SK-N-SH treated with all-trans-retinoic acid at 6 μM for 48 hours (cell line): ENCODE measurements at regions not wholly inside any gene's neighbourhood (a gene's known extent, or its start where the extent isn't known, plus 50 kb on each side); places are given as distances from the start of the nearest gene placed in this dataset.

Source experiments
- ARNTL ChIP-seq: fragments of 450-650 bp; formaldehyde crosslinking; IDR thresholded peaks from 2 replicates; pipeline ENCODE4 v1.5.0; 2020; ENCODE audit warnings: low read depth, mild to moderate bottlenecking, moderate library complexity, borderline replicate concordance
- CSDC2 ChIP-seq: fragments of 250-450 bp; sonication (Bioruptor Pico); IDR thresholded peaks from 2 replicates; pipeline ENCODE4 v1.5.0; 2020; ENCODE audit warnings: mild to moderate bottlenecking, moderate library complexity
- ESRRG ChIP-seq: fragments of 250-450 bp; sonication (Bioruptor Pico); IDR thresholded peaks from 2 replicates; pipeline ENCODE4 v1.6.1; 2021; ENCODE audit warnings: mild to moderate bottlenecking
- GLIS3 ChIP-seq: fragments of 250-450 bp; sonication (Bioruptor Pico); IDR thresholded peaks from 2 replicates; pipeline ENCODE4 v1.5.0; 2020; ENCODE audit warnings: mild to moderate bottlenecking, moderate library complexity
- OSR1 ChIP-seq: fragments of 250-450 bp; sonication (Bioruptor Pico); IDR thresholded peaks from 2 replicates; pipeline ENCODE4 v1.8.0; 2022; ENCODE audit warnings: moderate library complexity, mild to moderate bottlenecking, inconsistent platforms
- PPARA ChIP-seq: fragments of 250-450 bp; sonication (Bioruptor Pico); IDR thresholded peaks from 2 replicates; pipeline ENCODE4 v1.5.0; 2020; ENCODE audit warnings: mild to moderate bottlenecking, borderline replicate concordance
- RARB ChIP-seq: fragments of 250-450 bp; sonication (Bioruptor Pico); IDR thresholded peaks from 2 replicates; pipeline ENCODE4 v1.8.0; 2021; ENCODE audit warnings: mild to moderate bottlenecking, moderate library complexity
- ZFP3 ChIP-seq: fragments of 250-450 bp; sonication (Bioruptor Pico); IDR thresholded peaks from 2 replicates; pipeline ENCODE4 v1.5.0; 2020; ENCODE audit warnings: mild to moderate bottlenecking, moderate library complexity
- ZNF8 ChIP-seq: fragments of 450-650 bp; formaldehyde crosslinking; IDR thresholded peaks from 2 replicates; pipeline ENCODE4 v1.5.0; 2020; ENCODE audit warnings: mild to moderate bottlenecking, moderate library complexity
- TF ChIP-seq, protein P1 (sequence below): fragments of 250-450 bp; sonication (Bioruptor Pico); IDR thresholded peaks from 2 replicates; pipeline ENCODE4 v1.8.0; 2020; ENCODE audit warnings: mild to moderate bottlenecking, moderate library complexity, borderline replicate concordance
- TF ChIP-seq, protein P2 (sequence below): fragments of 250-450 bp; sonication (Bioruptor Pico); IDR thresholded peaks from 2 replicates; pipeline ENCODE4 v1.5.1; 2020; ENCODE audit warnings: low read depth, mild to moderate bottlenecking, moderate library complexity
- TF ChIP-seq, protein P3 (sequence below): fragments of 250-450 bp; sonication (Bioruptor Pico); IDR thresholded peaks from 2 replicates; pipeline ENCODE4 v1.5.0; 2020; ENCODE audit warnings: mild to moderate bottlenecking, moderate library complexity
- TF ChIP-seq, protein P4 (sequence below): fragments of 250-450 bp; sonication (Bioruptor Pico); IDR thresholded peaks from 2 replicates; pipeline ENCODE4 v1.5.1; 2021; ENCODE audit warnings: mild to moderate bottlenecking, moderate library complexity

DNA sequence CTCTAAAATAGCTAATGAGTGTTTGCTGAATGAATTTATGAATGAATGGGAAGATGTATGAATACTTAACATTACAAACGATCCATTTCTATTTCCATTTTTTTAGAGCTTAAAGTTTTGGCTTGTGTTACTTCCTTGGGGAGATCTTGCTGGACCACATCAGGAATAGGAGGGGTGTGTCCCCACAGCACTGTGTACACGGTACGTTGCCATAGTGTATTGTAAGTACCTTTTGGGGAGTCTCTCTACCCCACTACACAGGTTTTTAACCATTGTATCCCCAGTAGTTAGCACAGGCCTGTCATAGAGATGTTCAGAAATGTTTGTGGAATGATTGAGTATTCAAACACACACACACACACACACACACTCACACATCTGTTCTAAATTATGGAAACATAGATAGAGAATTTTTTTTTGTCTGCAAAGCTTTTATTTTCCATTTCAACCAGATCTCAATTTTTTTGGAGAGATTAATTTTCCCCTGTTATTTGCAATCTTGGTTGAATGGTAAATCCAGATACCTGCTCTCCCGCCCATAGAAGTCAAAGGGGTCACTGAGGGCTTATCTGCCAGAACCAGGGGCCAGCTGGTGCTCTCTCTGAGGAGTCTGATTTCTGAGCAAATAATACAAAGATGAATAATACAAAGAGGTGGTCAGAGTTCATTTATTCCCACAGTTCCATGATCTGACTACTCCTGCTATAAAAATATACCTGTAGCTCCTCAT lies 471.0 kb downstream of the INSC start:
- no peak for TF ChIP-seq ESRRG
- TF ChIP-seq, protein P1, sequence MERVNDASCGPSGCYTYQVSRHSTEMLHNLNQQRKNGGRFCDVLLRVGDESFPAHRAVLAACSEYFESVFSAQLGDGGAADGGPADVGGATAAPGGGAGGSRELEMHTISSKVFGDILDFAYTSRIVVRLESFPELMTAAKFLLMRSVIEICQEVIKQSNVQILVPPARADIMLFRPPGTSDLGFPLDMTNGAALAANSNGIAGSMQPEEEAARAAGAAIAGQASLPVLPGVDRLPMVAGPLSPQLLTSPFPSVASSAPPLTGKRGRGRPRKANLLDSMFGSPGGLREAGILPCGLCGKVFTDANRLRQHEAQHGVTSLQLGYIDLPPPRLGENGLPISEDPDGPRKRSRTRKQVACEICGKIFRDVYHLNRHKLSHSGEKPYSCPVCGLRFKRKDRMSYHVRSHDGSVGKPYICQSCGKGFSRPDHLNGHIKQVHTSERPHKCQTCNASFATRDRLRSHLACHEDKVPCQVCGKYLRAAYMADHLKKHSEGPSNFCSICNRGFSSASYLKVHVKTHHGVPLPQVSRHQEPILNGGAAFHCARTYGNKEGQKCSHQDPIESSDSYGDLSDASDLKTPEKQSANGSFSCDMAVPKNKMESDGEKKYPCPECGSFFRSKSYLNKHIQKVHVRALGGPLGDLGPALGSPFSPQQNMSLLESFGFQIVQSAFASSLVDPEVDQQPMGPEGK (CRISPR knock-in tag): no peak
- TF ChIP-seq ZNF8: no peak
- no peak for TF ChIP-seq OSR1
- TF ChIP-seq ZFP3 (CRISPR knock-in tag): no peak
- no peak for TF ChIP-seq CSDC2 (CRISPR knock-in tag)
- TF ChIP-seq, protein P2, sequence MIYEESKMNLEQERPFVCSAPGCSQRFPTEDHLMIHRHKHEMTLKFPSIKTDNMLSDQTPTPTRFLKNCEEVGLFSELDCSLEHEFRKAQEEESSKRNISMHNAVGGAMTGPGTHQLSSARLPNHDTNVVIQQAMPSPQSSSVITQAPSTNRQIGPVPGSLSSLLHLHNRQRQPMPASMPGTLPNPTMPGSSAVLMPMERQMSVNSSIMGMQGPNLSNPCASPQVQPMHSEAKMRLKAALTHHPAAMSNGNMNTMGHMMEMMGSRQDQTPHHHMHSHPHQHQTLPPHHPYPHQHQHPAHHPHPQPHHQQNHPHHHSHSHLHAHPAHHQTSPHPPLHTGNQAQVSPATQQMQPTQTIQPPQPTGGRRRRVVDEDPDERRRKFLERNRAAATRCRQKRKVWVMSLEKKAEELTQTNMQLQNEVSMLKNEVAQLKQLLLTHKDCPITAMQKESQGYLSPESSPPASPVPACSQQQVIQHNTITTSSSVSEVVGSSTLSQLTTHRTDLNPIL: no peak
- TF ChIP-seq ARNTL (CRISPR knock-in tag): no peak
- TF ChIP-seq, protein P3, sequence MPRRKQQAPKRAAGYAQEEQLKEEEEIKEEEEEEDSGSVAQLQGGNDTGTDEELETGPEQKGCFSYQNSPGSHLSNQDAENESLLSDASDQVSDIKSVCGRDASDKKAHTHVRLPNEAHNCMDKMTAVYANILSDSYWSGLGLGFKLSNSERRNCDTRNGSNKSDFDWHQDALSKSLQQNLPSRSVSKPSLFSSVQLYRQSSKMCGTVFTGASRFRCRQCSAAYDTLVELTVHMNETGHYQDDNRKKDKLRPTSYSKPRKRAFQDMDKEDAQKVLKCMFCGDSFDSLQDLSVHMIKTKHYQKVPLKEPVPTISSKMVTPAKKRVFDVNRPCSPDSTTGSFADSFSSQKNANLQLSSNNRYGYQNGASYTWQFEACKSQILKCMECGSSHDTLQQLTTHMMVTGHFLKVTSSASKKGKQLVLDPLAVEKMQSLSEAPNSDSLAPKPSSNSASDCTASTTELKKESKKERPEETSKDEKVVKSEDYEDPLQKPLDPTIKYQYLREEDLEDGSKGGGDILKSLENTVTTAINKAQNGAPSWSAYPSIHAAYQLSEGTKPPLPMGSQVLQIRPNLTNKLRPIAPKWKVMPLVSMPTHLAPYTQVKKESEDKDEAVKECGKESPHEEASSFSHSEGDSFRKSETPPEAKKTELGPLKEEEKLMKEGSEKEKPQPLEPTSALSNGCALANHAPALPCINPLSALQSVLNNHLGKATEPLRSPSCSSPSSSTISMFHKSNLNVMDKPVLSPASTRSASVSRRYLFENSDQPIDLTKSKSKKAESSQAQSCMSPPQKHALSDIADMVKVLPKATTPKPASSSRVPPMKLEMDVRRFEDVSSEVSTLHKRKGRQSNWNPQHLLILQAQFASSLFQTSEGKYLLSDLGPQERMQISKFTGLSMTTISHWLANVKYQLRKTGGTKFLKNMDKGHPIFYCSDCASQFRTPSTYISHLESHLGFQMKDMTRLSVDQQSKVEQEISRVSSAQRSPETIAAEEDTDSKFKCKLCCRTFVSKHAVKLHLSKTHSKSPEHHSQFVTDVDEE (CRISPR knock-in tag): no peak
- TF ChIP-seq, protein P4, sequence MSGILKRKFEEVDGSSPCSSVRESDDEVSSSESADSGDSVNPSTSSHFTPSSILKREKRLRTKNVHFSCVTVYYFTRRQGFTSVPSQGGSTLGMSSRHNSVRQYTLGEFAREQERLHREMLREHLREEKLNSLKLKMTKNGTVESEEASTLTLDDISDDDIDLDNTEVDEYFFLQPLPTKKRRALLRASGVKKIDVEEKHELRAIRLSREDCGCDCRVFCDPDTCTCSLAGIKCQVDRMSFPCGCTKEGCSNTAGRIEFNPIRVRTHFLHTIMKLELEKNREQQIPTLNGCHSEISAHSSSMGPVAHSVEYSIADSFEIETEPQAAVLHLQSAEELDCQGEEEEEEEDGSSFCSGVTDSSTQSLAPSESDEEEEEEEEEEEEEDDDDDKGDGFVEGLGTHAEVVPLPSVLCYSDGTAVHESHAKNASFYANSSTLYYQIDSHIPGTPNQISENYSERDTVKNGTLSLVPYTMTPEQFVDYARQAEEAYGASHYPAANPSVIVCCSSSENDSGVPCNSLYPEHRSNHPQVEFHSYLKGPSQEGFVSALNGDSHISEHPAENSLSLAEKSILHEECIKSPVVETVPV (CRISPR knock-in tag): no peak
- no peak for TF ChIP-seq RARB (CRISPR knock-in tag)
- no peak for TF ChIP-seq GLIS3 (CRISPR knock-in tag)
- no peak for TF ChIP-seq PPARA (CRISPR knock-in tag)
